ENCODE measurements at regions not wholly inside any gene's neighbourhood (a gene's known extent, or its start where the extent isn't known, plus 50 kb on each side); places are given as distances from the start of the nearest gene placed in this dataset.

DNA sequence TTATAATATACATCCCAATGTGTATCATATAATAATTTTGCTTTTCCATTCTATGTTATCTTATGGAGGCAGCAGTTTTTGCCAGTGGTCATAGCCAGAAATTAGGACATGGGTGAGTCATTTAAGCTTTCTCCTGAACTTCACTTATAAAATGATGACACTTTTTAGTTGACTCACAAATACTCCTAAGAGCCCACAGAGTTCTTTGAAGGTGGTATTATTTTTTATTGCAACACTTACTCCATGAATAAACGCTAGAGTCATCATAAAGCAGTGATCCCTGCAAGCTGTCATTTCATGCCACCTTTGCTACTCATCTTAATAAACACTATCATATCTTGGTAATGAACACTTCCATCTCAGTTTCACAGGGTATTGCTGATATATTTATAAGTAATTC, 69.9 kb upstream of the MAPRE2 start:
- TF ChIP-seq, protein P1, sequence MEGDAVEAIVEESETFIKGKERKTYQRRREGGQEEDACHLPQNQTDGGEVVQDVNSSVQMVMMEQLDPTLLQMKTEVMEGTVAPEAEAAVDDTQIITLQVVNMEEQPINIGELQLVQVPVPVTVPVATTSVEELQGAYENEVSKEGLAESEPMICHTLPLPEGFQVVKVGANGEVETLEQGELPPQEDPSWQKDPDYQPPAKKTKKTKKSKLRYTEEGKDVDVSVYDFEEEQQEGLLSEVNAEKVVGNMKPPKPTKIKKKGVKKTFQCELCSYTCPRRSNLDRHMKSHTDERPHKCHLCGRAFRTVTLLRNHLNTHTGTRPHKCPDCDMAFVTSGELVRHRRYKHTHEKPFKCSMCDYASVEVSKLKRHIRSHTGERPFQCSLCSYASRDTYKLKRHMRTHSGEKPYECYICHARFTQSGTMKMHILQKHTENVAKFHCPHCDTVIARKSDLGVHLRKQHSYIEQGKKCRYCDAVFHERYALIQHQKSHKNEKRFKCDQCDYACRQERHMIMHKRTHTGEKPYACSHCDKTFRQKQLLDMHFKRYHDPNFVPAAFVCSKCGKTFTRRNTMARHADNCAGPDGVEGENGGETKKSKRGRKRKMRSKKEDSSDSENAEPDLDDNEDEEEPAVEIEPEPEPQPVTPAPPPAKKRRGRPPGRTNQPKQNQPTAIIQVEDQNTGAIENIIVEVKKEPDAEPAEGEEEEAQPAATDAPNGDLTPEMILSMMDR (conservative IDR thresholded peaks at IDR 0.05; ENCODE audit: low read length): no peak
- no peak for TF ChIP-seq EZH2phosphoT487 (IDR thresholded peaks at IDR 0.05; ENCODE audit: borderline replicate concordance, low read depth, low read length)
